ENCODE measurements at regions not wholly inside any gene's neighbourhood (a gene's known extent, or its start where the extent isn't known, plus 50 kb on each side); places are given as distances from the start of the nearest gene placed in this dataset.

DNA sequence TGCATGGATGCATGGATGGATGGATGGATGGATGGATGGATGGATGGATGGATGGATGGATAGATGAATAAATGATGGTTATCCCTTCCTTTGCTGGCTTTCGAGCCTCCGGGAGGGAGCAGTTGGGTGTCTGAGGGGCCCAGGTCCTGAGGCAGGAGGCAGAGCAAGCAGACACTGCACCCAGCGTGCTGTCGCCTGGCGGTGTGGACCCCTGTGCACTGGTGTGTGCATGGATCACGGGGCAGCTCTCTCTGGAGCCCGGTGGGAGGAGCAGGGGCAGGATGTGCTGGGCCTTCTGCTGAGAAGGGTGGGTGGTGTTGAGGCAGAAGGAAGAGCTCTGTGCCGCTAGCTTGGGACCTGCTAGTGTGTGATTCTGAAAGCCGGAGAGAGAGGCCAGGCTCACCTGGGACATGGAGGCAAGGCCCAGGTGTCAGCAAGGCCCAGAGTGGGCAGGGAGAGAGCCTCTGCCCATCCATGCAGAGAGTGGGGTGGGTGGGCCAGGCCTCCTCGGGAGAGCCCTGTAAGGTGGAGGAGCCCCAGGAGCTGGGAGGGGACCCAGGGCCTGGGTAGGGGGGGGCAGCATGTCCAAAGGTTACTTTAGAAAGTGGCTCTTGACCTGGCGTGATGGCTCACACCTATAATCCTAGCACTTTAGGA, 254.4 kb downstream of the BRD1 start:
- TF ChIP-seq, protein P1, sequence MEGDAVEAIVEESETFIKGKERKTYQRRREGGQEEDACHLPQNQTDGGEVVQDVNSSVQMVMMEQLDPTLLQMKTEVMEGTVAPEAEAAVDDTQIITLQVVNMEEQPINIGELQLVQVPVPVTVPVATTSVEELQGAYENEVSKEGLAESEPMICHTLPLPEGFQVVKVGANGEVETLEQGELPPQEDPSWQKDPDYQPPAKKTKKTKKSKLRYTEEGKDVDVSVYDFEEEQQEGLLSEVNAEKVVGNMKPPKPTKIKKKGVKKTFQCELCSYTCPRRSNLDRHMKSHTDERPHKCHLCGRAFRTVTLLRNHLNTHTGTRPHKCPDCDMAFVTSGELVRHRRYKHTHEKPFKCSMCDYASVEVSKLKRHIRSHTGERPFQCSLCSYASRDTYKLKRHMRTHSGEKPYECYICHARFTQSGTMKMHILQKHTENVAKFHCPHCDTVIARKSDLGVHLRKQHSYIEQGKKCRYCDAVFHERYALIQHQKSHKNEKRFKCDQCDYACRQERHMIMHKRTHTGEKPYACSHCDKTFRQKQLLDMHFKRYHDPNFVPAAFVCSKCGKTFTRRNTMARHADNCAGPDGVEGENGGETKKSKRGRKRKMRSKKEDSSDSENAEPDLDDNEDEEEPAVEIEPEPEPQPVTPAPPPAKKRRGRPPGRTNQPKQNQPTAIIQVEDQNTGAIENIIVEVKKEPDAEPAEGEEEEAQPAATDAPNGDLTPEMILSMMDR (IDR thresholded peaks at IDR 0.05) = no peak
- no peak for TF ChIP-seq ZFX (IDR thresholded peaks at IDR 0.05; ENCODE audit: borderline replicate concordance)
